Vagina (tissue), 2 donors: ENCODE measurements at regions not wholly inside any gene's neighbourhood (a gene's known extent, or its start where the extent isn't known, plus 50 kb on each side); places are given as distances from the start of the nearest gene placed in this dataset.

Experiments
- POLR2A ChIP-seq, 2 donors: fragments of 450-650 bp; IDR thresholded peaks; one replicate each; pipeline ENCODE4 v1.6.1; 2017; ENCODE audit warnings: antibody characterized with exemption in 2 of 2, mild to moderate bottlenecking in 2 of 2, moderate library complexity in 2 of 2
- TF ChIP-seq, protein P1 (sequence below), 3 experiments: fragments of 450-650 bp in 2 of 3; fragments of 200-600 bp in 1 of 3; sonication (generic) in 1 of 3; IDR thresholded peaks; one replicate each; pipeline ENCODE4 v1.5.1; 2017 to 2019; ENCODE audit warnings: antibody characterized with exemption in 3 of 3, mild to moderate bottlenecking in 2 of 3, moderate library complexity in 2 of 3

GRCh38 chrX:43267652-43268051 lies 388.4 kb upstream of the MAOA start:
- TF ChIP-seq, protein P1, sequence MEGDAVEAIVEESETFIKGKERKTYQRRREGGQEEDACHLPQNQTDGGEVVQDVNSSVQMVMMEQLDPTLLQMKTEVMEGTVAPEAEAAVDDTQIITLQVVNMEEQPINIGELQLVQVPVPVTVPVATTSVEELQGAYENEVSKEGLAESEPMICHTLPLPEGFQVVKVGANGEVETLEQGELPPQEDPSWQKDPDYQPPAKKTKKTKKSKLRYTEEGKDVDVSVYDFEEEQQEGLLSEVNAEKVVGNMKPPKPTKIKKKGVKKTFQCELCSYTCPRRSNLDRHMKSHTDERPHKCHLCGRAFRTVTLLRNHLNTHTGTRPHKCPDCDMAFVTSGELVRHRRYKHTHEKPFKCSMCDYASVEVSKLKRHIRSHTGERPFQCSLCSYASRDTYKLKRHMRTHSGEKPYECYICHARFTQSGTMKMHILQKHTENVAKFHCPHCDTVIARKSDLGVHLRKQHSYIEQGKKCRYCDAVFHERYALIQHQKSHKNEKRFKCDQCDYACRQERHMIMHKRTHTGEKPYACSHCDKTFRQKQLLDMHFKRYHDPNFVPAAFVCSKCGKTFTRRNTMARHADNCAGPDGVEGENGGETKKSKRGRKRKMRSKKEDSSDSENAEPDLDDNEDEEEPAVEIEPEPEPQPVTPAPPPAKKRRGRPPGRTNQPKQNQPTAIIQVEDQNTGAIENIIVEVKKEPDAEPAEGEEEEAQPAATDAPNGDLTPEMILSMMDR (IDR thresholded peaks at IDR 0.05) = no peak
- TF ChIP-seq POLR2A (IDR thresholded peaks at IDR 0.05) = no peak
